ENCODE measurements at regions not wholly inside any gene's neighbourhood (a gene's known extent, or its start where the extent isn't known, plus 50 kb on each side); places are given as distances from the start of the nearest gene placed in this dataset.

- TF ChIP-seq CTCF (IDR thresholded peaks at IDR 0.05; ENCODE audit: low read depth, low read length) (no peak), POLR2A (IDR thresholded peaks at IDR 0.05; ENCODE audit: extremely low read depth, insufficient read length) (no peak), MYC (IDR thresholded peaks at IDR 0.05; ENCODE audit: low read depth, low read length) (no peak)
These were observed 497.0 kb downstream of the SQOR start for GRCh38 chr15:46131876-46132275.
